ENCODE measurements at regions not wholly inside any gene's neighbourhood (a gene's known extent, or its start where the extent isn't known, plus 50 kb on each side); places are given as distances from the start of the nearest gene placed in this dataset.
"Not testable (repeated sequence)": the region's sequence is repeated elsewhere in the genome, so short reads cannot be mapped to it uniquely, and the experiment has no call there.

GRCh38 chr11:44361813-44362212, 51.9 kb upstream of the ALX4 start:
- no peak for DNase-seq (ENCODE audit: low spot score)

DNA sequence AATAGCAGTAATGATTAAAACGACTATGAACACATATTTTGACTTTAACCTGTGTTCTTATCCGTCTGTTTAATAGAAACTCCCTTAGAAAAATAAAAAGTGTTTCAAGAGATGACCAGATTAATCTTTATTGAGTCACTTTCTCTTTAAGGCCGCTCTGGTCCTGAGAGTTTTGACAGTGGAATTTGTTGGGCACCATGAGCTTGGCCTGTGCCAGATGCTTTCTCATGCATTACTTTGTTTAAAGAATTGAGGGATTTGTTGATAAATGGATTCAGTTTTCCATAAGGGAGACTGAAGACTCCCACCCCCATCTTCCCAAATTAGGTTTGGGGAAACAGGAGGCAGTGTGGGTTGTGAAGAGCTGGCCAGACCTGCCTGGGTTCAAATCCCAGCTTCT, 53.2 kb upstream of the ALX4 start:
- no peak for DNase-seq (ENCODE audit: low spot score)

DNA sequence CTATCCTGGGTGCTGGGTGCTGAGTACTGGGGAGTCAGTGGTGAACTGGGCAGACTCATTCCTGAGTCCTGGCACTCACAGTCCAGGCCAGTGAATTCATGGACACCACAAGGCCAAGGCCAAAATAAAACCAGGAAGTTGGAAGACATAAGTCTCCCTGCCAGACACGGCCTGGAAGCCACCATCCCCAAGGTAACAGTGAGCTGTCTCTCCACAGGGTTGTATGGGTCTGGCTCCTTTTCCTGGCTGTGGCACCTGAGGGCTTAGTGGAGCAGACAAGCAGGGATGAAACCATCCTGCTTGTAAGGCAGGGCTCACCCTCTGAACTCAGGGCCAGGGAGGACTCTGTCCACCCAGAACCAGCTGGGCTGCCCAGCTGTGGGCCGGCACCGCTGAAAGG, 54.7 kb upstream of the ALX4 start:
- no peak for DNase-seq (ENCODE audit: low spot score)

DNA sequence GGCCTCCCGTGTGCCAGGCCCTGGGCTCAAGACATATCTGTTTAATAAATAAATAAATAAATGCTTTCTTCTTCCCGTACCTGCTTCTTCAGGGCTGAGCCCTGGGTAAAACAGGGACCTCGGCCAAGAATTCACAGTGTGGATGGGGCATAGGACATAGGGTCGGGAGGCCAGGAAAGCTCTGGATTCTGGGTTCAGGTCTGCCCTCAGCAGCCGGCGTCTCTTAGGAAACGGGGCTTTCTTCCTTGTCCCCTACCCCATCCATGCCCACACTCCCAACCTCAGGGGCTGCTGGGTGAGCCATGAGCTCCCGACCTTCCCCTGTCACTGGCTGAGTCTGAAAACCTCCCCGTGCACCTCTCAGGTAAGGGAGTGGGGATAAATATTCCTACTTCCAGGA, 55.7 kb upstream of the ALX4 start:
- DNase-seq (ENCODE audit: low spot score): no peak

- no peak for DNase-seq (ENCODE audit: low spot score)
Observed at GRCh38 chr11:44366026-44366425, 56.1 kb upstream of the ALX4 start.

GRCh38 chr11:44366741-44367140, 56.8 kb upstream of the ALX4 start:
- DNase-seq (ENCODE audit: low spot score): no peak

DNA sequence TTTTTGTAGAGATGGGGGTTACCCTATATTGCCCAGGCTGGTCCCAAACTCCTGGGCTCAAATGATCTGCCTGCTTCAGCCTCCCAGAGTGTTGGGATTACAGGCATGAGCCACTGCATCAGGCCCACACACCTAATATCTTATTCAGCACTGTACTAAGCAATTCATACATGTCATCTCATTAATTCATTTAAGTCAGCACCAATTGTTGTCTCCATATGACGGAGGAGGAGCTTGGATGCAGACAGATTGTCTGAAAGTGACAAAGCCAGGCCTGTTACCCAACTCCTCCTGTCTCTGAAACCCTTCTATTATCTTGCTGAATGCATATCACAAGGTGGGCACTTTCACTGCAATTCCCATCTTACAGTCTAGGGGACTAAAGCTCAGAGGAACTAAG, 57.5 kb upstream of the ALX4 start:
- no peak for DNase-seq (ENCODE audit: low spot score)

DNA sequence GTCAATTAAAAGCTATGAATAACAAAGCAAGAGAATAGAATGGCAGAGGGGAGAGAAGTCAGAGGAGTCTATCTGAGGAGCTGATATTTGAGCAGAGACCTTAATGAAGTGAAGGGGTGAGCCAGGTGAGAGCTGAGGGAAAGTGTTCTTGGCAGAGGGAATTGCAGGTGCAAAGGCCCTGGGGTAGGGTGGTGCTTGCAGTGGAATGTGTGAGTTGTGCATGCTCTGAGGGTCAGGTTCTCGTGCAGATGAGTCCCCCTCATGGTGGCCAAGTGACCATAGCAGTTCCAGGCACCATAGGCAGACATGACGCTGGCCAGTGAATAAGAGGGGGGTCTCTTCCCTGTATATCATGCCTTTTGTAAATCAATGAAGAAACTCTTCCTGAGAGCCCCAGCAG, 58.9 kb upstream of the ALX4 start:
- DNase-seq (ENCODE audit: low spot score): no peak

- not testable (repeated sequence) for DNase-seq (ENCODE audit: low spot score)
Observed at GRCh38 chr11:44371042-44371441, 61.1 kb upstream of the ALX4 start.

GRCh38 chr11:44371706-44372105, 61.8 kb upstream of the ALX4 start:
- DNase-seq (ENCODE audit: low spot score): no peak

- no peak for DNase-seq (ENCODE audit: low spot score)
Observed at GRCh38 chr11:44372989-44373388, 63.0 kb upstream of the ALX4 start.

DNA sequence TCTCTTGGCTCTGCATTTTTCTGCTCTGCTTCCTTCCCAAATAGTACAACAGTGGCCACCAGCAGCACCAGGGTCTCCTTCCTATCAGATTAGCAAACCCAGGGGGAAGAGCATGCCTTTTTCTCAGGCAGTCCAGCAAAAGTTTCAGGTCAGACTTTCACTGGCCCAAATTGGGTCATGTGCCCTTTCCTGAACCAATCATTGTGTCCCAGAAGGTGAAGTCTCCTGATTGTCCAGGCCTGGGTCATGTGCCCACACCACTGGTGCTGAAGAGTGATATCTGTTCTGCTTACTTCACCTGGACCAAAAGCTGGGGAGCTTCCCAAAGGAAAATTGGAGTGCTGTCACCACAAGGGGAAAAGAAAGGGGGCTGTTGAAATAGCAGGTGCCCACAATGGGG, 64.1 kb upstream of the ALX4 start:
- DNase-seq (ENCODE audit: low spot score): no peak

GRCh38 chr11:44376423-44376822, 66.5 kb upstream of the ALX4 start:
- no peak for DNase-seq (ENCODE audit: low spot score)

GRCh38 chr11:44377121-44377520, 67.2 kb upstream of the ALX4 start:
- no peak for DNase-seq (ENCODE audit: low spot score)

GRCh38 chr11:44377914-44378321, 68.0 kb upstream of the ALX4 start:
- no peak for DNase-seq (ENCODE audit: low spot score)

DNA sequence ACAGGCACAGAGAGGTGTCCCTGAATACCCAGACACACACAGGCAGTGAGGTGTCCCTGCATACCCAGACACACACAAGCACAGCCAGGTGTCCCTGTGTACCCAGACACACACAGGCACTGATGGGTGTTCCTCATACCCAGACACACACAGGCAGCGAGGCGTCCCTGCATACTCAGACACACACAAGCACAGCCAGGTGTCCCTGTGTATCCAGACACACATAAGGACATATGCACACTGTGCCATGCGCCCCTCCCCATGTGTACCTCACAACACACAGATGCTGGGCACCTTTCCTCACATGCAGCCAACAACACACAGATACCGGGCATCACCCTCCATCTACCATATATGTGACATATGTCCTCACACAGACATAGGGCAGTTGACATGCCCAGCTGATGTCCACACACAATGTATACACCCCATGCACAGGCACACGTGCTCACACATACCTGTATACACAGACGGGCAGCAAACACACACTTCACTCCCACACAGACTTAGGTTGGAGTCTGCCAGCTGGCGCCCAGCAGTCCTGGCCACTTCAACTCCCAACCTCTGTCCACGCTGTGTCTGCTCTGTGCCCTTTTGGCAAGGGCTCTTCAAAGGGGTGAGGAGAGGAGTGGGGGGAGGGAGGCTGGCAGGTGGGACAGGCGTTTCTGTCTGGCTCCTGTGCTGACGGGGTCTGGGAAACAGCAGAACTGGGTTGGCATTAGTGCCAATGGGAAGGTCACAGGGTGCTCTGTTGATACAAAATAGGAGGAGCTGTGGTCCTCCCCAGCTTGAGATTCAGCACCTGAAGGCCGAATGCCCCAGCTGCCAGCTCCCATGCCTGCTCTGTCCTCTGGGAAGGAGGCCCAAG, 69.4 kb upstream of the ALX4 start:
- no peak for DNase-seq (ENCODE audit: low spot score)

DNA sequence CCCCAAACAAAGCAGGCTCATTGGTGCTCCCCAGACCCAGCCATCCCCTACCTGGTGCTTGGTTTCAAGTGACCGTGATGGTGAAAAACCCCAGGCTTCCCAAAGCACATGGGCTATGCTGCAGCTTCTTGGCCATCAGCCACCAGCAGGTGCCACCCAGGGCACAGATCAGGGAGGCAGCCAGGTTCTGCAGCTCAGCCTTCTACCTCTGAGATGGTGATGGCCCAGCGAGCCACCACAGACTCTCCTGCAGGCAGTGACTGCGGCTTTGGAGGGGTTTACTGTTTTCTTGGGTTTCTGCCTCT, 70.0 kb upstream of the ALX4 start:
- DNase-seq (ENCODE audit: low spot score): no peak

DNA sequence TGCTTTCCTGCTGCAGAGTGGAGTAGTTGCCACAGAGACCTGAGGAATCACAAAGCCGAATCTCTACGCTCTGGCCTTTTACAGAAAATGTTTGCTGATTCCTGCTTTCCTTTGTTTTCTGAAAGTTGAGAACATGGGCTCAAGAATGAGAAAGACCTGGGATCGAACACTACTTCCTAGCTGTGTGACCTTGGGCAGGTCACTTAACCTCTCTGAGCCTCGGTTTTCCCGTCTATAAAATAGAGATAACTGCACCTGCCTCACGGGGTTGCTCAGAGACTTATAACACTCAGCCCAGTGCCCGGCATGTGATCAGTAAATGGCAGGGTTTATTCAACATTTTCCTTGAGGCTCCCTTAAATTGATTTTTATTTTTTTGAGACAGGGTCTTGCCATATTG, 70.9 kb upstream of the ALX4 start:
- DNase-seq (ENCODE audit: low spot score): no peak

GRCh38 chr11:44381261-44381660, 71.3 kb upstream of the ALX4 start:
- DNase-seq (ENCODE audit: low spot score): no peak

DNA sequence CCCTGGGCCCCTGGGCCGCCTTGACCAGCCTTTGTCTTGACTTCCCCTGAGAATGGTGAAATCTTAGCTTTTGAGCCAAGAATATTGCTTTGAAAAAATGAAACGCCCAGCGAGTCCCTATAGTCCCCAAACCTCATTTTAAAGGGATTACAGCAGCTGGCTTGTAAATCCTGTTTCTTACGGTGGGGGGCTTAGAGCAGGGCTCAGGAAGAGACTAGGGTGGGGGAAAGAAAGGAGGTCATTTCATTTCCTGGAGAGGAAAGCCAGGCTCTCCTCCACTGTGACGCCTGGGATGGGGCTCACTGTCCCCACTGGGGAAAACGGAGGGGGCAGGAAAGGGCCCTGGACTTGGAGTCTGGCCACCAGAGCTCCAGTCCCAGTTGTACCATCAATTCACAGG, 72.2 kb upstream of the ALX4 start:
- no peak for DNase-seq (ENCODE audit: low spot score)

DNA sequence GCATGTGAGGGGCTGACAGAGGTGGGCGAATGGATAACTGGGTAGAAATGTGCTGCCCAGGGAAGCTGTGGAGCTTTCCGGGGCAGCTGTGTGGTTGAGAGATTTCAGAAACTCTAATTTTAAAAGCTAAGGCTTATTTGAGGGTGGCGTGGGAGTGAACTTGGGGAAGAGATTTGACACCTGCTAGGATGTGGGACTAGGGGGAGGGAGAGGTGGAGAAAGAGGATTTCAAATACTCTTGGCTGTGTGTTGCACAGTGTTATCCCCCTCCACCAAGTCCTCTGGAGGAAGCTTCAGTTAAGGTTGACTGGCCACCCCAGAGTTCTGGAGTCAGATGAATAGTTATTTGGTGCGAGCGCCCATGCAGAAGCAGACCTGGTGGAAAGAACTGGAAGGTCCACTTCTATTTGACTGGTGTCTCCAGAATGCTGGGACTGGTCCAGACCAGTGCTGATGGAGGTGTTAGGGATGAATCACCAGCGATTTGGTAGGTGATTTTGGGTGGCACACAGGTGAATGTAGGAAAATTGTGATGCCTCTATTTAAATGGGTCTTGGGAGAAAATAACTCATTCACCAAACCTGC, 72.8 kb upstream of the ALX4 start:
- no peak for DNase-seq (ENCODE audit: low spot score)

GRCh38 chr11:44383246-44383645, 73.3 kb upstream of the ALX4 start:
- no peak for DNase-seq (ENCODE audit: low spot score)

GRCh38 chr11:44387415-44387814, 77.5 kb upstream of the ALX4 start:
- no peak for DNase-seq (ENCODE audit: low spot score)

DNA sequence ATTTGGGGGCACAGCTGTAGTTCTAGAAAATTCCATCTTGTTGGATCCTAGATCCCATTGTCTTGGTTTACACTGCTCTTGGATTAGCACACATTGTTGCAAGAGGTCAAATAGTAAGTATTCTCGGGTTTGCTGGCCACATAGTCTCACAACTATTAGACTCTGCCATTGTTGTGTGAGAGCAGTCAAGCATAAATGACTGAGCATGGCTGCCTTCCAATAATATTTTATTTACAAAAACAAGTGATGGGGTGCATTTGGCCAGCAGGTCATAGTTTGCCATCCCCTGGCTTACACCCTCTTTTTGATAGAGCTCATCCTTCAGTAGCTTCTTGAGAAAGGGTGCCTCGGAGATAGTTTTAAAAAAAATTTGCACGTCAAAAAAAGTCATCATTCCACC, 77.9 kb upstream of the ALX4 start:
- DNase-seq (ENCODE audit: low spot score): no peak

Data from ecto neural progenitor cell (in vitro differentiated cells).